PC-3 (cell line): ENCODE measurements at regions not wholly inside any gene's neighbourhood (a gene's known extent, or its start where the extent isn't known, plus 50 kb on each side); places are given as distances from the start of the nearest gene placed in this dataset.

Experiments
- ATAC-seq: fragments of 200-7000 bp; cut with Tn5 transposase; 2 replicates; pipeline ENCODE4 v1.9.1; 2020; ENCODE audit warnings: mild to moderate bottlenecking, moderate library complexity
- BruUV-seq: library from RNA; stranded (reverse); fragments of 400-500 nt; replicated peaks from 2 replicates; lab custom pipeline; 2021; lab: Mats Ljungman, UMichigan
- CTCF ChIA-PET: fragments of 300-600 bp; sonication (Branson Sonifier 250); formaldehyde crosslinking; loops from one replicate; lab custom pipeline; 2022; ENCODE audit warnings: antibody characterized with exemption; lab: Charles Lee
- POLR2A ChIA-PET: fragments of 300-600 bp; sonication (Branson Sonifier 250); formaldehyde crosslinking; loops from one replicate; lab custom pipeline; 2022; ENCODE audit warnings: antibody characterized with exemption; ENCODE audit not compliant: unreplicated experiment; lab: Charles Lee
- DNase-seq: peaks from one replicate; pipeline ENCODE4 v3.0.0-alpha.2; 2015
- H2AFZ ChIP-seq: fragments of 300-600 bp; sonication (generic); 2 replicates; pipeline ENCODE4 v1.6.0; 2016; ENCODE audit warnings: antibody characterized with exemption, low read length
- H3F3A ChIP-seq: fragments of 300-600 bp; sonication (generic); one replicate; pipeline ENCODE4 v1.6.0; 2017; ENCODE audit warnings: antibody characterized with exemption, low read length, control low read depth, mild to moderate bottlenecking; ENCODE audit not compliant: unreplicated experiment
- H3K27ac ChIP-seq: fragments of 300-600 bp; sonication (generic); 2 replicates; pipeline ENCODE4 v1.5.1; 2016; ENCODE audit warnings: mild to moderate bottlenecking, low read length
- H3K27me3 ChIP-seq: fragments of 300-600 bp; sonication (generic); 2 replicates; pipeline ENCODE4 v1.6.1; 2016; ENCODE audit warnings: low read length, mixed read lengths
- H3K36me3 ChIP-seq: fragments of 300-600 bp; sonication (generic); 2 replicates; pipeline ENCODE4 v1.6.1; 2016; ENCODE audit warnings: low read depth, mixed run types, low read length, mixed read lengths
- H3K4me1 ChIP-seq: fragments of 300-600 bp; sonication (generic); 2 replicates; pipeline ENCODE4 v1.5.1; 2016; ENCODE audit warnings: low read length; ENCODE audit not compliant: insufficient read depth
- H3K4me2 ChIP-seq: fragments of 300-600 bp; sonication (generic); 2 replicates; pipeline ENCODE4 v1.6.0; 2016; ENCODE audit warnings: low read length
- H3K4me3 ChIP-seq: fragments of 300-600 bp; sonication (generic); 2 replicates; pipeline ENCODE4 v1.5.1; 2016; ENCODE audit warnings: mild to moderate bottlenecking, low read length, mixed read lengths
- H3K79me2 ChIP-seq: fragments of 300-600 bp; sonication (generic); 2 replicates; pipeline ENCODE4 v1.6.1; 2017; ENCODE audit warnings: low read length, mixed read lengths
- H3K9ac ChIP-seq: fragments of 300-600 bp; sonication (generic); 2 replicates; pipeline ENCODE4 v1.6.0; 2016; ENCODE audit warnings: mild to moderate bottlenecking, low read length
- H3K9me2 ChIP-seq: fragments of 300-600 bp; sonication (generic); replicated peaks from 2 replicates; pipeline ENCODE4 v1.6.1; 2016; ENCODE audit warnings: mixed run types, low read length, mixed read lengths
- H3K9me3 ChIP-seq: fragments of 300-600 bp; sonication (generic); 2 replicates; pipeline ENCODE4 v1.6.1; 2016; ENCODE audit warnings: low read length, mixed read lengths
- H4K20me1 ChIP-seq: fragments of 300-600 bp; sonication (generic); 2 replicates; pipeline ENCODE4 v1.6.1; 2016; ENCODE audit warnings: low read length, mixed read lengths
- EZH2 ChIP-seq: fragments of 300-600 bp; sonication (generic); IDR thresholded peaks from one replicate; pipeline ENCODE4 v1.6.1; 2017; ENCODE audit warnings: antibody characterized with exemption, mild to moderate bottlenecking, low read length; ENCODE audit not compliant: unreplicated experiment
- EZH2phosphoT487 ChIP-seq: fragments of 300-600 bp; sonication (generic); IDR thresholded peaks from 2 replicates; pipeline ENCODE4 v1.6.1; 2018; ENCODE audit warnings: mild to moderate bottlenecking, antibody characterized with exemption, low read length, borderline replicate concordance
- intact Hi-C: fragments of 100-400 bp; cut with micrococcal nuclease; formaldehyde crosslinking; loops from 2 replicates; pipeline ENCODE4 v1.9.0; 2023
- TF ChIP-seq, protein P1 (sequence below): fragments of 300-600 bp; sonication (generic); conservative IDR thresholded peaks from 2 replicates; pipeline ENCODE4 v1.5.1; 2017; ENCODE audit warnings: antibody characterized with exemption, low read depth, mild to moderate bottlenecking, low read length

DNA sequence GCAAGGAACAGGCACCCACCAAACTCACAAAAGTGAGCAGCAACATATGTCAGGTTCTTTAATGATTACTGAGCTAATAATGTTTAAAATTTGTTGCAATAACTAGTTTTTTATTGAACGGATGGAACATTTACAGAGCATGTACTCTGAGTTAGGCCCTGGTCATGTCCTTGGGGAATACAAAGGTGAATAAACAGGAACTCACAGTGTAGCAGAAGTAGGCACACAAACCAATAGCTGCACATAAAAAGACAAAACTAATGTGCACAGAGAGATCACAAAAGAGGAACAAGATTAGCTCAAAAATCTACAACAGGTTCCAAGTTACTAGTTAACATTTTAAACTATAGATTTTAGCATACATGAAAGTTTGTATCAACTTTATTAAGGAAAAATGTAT is 505.3 kb upstream of the PPP2R3A start:
- no peak for DNase-seq
- no peak overlapping the region for H3K9ac ChIP-seq
- H3K4me1 ChIP-seq, result no peaks in the 10 kb centered on the region
- no peak overlapping the region for H3K4me2 ChIP-seq
- no peaks in the 10 kb centered on the region for H3K79me2 ChIP-seq
- no peaks in the 10 kb centered on the region for H3F3A ChIP-seq
- ChIA-PET POLR2A (no interaction called here), CTCF (no interaction called here)
- no peaks in the 10 kb centered on the region for H4K20me1 ChIP-seq
- H3K4me3 ChIP-seq, result no peak overlapping the region
- intact Hi-C loops, result no loop called here
- peaks cover 35% of the 10 kb centered on the region for H3K27me3 ChIP-seq
- H3K9me2 ChIP-seq, result no peaks in the 10 kb centered on the region
- ATAC-seq, result no peak
- TF ChIP-seq, protein P1, sequence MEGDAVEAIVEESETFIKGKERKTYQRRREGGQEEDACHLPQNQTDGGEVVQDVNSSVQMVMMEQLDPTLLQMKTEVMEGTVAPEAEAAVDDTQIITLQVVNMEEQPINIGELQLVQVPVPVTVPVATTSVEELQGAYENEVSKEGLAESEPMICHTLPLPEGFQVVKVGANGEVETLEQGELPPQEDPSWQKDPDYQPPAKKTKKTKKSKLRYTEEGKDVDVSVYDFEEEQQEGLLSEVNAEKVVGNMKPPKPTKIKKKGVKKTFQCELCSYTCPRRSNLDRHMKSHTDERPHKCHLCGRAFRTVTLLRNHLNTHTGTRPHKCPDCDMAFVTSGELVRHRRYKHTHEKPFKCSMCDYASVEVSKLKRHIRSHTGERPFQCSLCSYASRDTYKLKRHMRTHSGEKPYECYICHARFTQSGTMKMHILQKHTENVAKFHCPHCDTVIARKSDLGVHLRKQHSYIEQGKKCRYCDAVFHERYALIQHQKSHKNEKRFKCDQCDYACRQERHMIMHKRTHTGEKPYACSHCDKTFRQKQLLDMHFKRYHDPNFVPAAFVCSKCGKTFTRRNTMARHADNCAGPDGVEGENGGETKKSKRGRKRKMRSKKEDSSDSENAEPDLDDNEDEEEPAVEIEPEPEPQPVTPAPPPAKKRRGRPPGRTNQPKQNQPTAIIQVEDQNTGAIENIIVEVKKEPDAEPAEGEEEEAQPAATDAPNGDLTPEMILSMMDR, result no peak
- TF ChIP-seq EZH2phosphoT487 (no peak), EZH2 (no peak)
- no peak overlapping the region for H3K27ac ChIP-seq
- H3K36me3 ChIP-seq, result no peaks in the 10 kb centered on the region
- BruUV-seq, result no TSS peak
- no peak overlapping the region for H2AFZ ChIP-seq
- no peaks in the 10 kb centered on the region for H3K9me3 ChIP-seq

DNA sequence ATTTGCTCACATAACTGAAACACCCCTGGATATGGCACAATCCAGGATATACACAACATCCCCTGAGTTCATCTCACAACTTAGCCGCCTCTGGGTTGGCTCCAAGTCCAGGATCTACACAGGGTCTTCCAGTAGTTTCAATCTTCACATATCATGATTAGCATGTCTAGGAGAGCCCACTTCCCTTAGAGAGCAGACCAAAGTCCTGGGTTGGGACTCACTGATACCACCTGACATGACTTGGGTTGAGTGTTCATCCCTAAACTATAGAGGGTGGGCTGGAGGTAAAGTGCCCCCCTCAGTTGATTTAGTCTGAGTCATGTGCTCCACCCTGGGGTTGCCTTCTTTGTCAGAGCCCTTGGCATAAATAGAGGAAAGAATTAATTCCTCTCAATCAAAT is 493.6 kb upstream of the PPP2R3A start:
- Histone ChIP-seq H3K9ac (no peak overlapping the region), H3K4me1 (no peaks in the 10 kb centered on the region), H2AFZ (no peak overlapping the region), H3K79me2 (no peaks in the 10 kb centered on the region), H4K20me1 (no peaks in the 10 kb centered on the region), H3F3A (no peaks in the 10 kb centered on the region), H3K27me3 (no peaks in the 10 kb centered on the region), H3K4me3 (no peak overlapping the region), H3K9me3 (no peaks in the 10 kb centered on the region), H3K9me2 (no peaks in the 10 kb centered on the region), H3K27ac (no peak overlapping the region), H3K36me3 (no peaks in the 10 kb centered on the region), H3K4me2 (no peak overlapping the region)
- ATAC-seq (no peak), DNase-seq (no peak)
- ChIA-PET CTCF (no interaction called here), POLR2A (no interaction called here)
- no TSS peak for BruUV-seq
- TF ChIP-seq EZH2 (no peak), EZH2phosphoT487 (no peak)
- TF ChIP-seq, protein P1, result no peak
- intact Hi-C loops, result no loop called here

DNA sequence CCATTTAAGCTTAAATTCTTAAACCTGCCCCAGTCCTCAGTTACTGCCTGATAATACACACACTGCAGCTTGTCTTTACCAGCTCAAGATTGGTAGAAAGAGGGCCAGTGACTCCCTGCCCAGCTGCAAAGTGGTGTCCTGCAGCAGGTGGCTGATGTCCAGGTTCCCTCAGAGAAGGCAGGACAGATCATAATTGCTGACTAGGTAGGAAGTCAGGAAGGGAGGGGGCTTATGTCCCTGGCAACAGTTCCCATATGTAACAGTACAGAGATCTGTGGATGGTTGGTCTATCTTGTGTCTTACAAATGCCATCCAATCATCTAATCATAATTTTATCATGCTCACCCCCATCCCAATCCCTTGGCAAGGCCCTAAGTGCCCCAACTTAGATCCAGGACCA is 492.1 kb upstream of the PPP2R3A start:
- no TSS peak for BruUV-seq
- no peaks in the 10 kb centered on the region for H3K9me3 ChIP-seq
- H3K9me2 ChIP-seq, result no peaks in the 10 kb centered on the region
- no peaks in the 10 kb centered on the region for H3K36me3 ChIP-seq
- no peak for ATAC-seq
- H2AFZ ChIP-seq, result no peak overlapping the region
- no peak for DNase-seq
- no peaks in the 10 kb centered on the region for H3K4me1 ChIP-seq
- H3K4me2 ChIP-seq, result no peak overlapping the region
- no peaks in the 10 kb centered on the region for H3F3A ChIP-seq
- H3K9ac ChIP-seq, result no peak overlapping the region
- H3K27ac ChIP-seq, result no peak overlapping the region
- CTCF ChIA-PET, result no interaction called here
- H3K27me3 ChIP-seq, result no peaks in the 10 kb centered on the region
- H4K20me1 ChIP-seq, result no peaks in the 10 kb centered on the region
- intact Hi-C loops, result no loop called here
- H3K79me2 ChIP-seq, result no peaks in the 10 kb centered on the region
- H3K4me3 ChIP-seq, result no peak overlapping the region
- no peak for TF ChIP-seq EZH2
- TF ChIP-seq EZH2phosphoT487, result no peak
- TF ChIP-seq, protein P1, result no peak
- POLR2A ChIA-PET, result no interaction called here
